GM23338 (cell line): ENCODE measurements at regions not wholly inside any gene's neighbourhood (a gene's known extent, or its start where the extent isn't known, plus 50 kb on each side); places are given as distances from the start of the nearest gene placed in this dataset.

ENCODE experiments used
- CREB1 ChIP-seq: fragments of 250-450 bp; sonication (Bioruptor Pico); IDR thresholded peaks from 2 replicates; pipeline ENCODE4 v1.5.0; 2020; ENCODE audit warnings: low read depth, mild to moderate bottlenecking, moderate library complexity
- EZH2 ChIP-seq: fragments of 200-600 bp; sonication (generic); IDR thresholded peaks from one replicate; pipeline ENCODE4 v1.8.0; 2017; ENCODE audit warnings: antibody characterized with exemption, mild to moderate bottlenecking, low read depth; ENCODE audit not compliant: unreplicated experiment
- EZH2phosphoT487 ChIP-seq: fragments of 200-600 bp; sonication (generic); IDR thresholded peaks from one replicate; pipeline ENCODE4 v1.8.1; 2018; ENCODE audit warnings: antibody characterized with exemption; ENCODE audit not compliant: unreplicated experiment
- JUNB ChIP-seq: IDR thresholded peaks from one replicate; pipeline ENCODE4 v1.6.1; 2016; ENCODE audit warnings: antibody characterized with exemption; ENCODE audit not compliant: unreplicated experiment
- NANOG ChIP-seq: IDR thresholded peaks from 2 replicates; pipeline ENCODE4 v1.6.1; 2016; ENCODE audit warnings: antibody characterized with exemption, borderline replicate concordance
- POLR2AphosphoS5 ChIP-seq: IDR thresholded peaks from 2 replicates; pipeline ENCODE4 v1.6.1; 2016; ENCODE audit warnings: antibody characterized with exemption, low read depth
- STAT1 ChIP-seq: IDR thresholded peaks from one replicate; pipeline ENCODE4 v1.6.1; 2016; ENCODE audit warnings: antibody characterized with exemption; ENCODE audit not compliant: unreplicated experiment
- ZNF114 ChIP-seq: fragments of 250-450 bp; sonication (Bioruptor Pico); IDR thresholded peaks from 2 replicates; pipeline ENCODE4 v1.5.0; 2020; ENCODE audit warnings: mild to moderate bottlenecking, moderate library complexity
- TF ChIP-seq, protein P1 (sequence below), 2 experiments: fragments of 200-600 bp in 1 of 2; sonication (generic) in 1 of 2; conservative IDR thresholded peaks; 2 replicates each; pipeline versions ENCODE4 v1.5.1 to v1.6.1; 2016 to 2017; ENCODE audit warnings: antibody characterized with exemption in 2 of 2, low read depth in 2 of 2, mild to moderate bottlenecking in 2 of 2, moderate library complexity in 1 of 2
- TF ChIP-seq, protein P2 (sequence below): IDR thresholded peaks from one replicate; pipeline ENCODE4 v1.6.1; 2018; ENCODE audit warnings: antibody characterized with exemption; ENCODE audit not compliant: unreplicated experiment
- TF ChIP-seq, protein P3 (sequence below): fragments of 250-450 bp; sonication (Bioruptor Pico); IDR thresholded peaks from 2 replicates; pipeline ENCODE4 v1.5.0; 2020; ENCODE audit warnings: mild to moderate bottlenecking, moderate library complexity

DNA sequence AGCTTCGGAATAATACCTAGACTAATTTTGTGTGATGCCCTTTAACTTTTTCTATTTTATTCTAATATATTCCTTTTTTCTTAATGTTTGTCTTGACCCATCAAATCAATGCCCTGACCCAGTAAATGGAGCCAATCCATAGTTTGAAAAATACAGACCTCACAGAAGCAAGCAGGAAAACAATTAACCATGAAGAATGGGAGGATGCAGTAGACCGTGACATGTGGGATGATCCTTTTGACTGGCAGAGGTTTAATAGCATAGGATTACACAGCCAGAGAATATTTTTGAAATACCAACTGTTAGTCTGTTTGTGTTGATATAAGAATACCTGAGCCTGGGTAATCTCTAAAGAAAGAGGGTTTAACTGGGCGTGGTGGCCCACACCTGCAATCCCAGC lies 142.6 kb upstream of the NEBL start:
- no peak for TF ChIP-seq POLR2AphosphoS5
- TF ChIP-seq, protein P1, sequence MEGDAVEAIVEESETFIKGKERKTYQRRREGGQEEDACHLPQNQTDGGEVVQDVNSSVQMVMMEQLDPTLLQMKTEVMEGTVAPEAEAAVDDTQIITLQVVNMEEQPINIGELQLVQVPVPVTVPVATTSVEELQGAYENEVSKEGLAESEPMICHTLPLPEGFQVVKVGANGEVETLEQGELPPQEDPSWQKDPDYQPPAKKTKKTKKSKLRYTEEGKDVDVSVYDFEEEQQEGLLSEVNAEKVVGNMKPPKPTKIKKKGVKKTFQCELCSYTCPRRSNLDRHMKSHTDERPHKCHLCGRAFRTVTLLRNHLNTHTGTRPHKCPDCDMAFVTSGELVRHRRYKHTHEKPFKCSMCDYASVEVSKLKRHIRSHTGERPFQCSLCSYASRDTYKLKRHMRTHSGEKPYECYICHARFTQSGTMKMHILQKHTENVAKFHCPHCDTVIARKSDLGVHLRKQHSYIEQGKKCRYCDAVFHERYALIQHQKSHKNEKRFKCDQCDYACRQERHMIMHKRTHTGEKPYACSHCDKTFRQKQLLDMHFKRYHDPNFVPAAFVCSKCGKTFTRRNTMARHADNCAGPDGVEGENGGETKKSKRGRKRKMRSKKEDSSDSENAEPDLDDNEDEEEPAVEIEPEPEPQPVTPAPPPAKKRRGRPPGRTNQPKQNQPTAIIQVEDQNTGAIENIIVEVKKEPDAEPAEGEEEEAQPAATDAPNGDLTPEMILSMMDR (conservative IDR thresholded peaks at IDR 0.05; ENCODE audit: low read depth in 2 of 2), result no peak
- TF ChIP-seq, protein P2, sequence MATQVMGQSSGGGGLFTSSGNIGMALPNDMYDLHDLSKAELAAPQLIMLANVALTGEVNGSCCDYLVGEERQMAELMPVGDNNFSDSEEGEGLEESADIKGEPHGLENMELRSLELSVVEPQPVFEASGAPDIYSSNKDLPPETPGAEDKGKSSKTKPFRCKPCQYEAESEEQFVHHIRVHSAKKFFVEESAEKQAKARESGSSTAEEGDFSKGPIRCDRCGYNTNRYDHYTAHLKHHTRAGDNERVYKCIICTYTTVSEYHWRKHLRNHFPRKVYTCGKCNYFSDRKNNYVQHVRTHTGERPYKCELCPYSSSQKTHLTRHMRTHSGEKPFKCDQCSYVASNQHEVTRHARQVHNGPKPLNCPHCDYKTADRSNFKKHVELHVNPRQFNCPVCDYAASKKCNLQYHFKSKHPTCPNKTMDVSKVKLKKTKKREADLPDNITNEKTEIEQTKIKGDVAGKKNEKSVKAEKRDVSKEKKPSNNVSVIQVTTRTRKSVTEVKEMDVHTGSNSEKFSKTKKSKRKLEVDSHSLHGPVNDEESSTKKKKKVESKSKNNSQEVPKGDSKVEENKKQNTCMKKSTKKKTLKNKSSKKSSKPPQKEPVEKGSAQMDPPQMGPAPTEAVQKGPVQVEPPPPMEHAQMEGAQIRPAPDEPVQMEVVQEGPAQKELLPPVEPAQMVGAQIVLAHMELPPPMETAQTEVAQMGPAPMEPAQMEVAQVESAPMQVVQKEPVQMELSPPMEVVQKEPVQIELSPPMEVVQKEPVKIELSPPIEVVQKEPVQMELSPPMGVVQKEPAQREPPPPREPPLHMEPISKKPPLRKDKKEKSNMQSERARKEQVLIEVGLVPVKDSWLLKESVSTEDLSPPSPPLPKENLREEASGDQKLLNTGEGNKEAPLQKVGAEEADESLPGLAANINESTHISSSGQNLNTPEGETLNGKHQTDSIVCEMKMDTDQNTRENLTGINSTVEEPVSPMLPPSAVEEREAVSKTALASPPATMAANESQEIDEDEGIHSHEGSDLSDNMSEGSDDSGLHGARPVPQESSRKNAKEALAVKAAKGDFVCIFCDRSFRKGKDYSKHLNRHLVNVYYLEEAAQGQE, result no peak
- TF ChIP-seq ZNF114, result no peak
- no peak for TF ChIP-seq EZH2
- no peak for TF ChIP-seq CREB1 (CRISPR knock-in tag)
- no peak for TF ChIP-seq NANOG
- TF ChIP-seq EZH2phosphoT487, result no peak
- TF ChIP-seq STAT1, result no peak
- TF ChIP-seq, protein P3, sequence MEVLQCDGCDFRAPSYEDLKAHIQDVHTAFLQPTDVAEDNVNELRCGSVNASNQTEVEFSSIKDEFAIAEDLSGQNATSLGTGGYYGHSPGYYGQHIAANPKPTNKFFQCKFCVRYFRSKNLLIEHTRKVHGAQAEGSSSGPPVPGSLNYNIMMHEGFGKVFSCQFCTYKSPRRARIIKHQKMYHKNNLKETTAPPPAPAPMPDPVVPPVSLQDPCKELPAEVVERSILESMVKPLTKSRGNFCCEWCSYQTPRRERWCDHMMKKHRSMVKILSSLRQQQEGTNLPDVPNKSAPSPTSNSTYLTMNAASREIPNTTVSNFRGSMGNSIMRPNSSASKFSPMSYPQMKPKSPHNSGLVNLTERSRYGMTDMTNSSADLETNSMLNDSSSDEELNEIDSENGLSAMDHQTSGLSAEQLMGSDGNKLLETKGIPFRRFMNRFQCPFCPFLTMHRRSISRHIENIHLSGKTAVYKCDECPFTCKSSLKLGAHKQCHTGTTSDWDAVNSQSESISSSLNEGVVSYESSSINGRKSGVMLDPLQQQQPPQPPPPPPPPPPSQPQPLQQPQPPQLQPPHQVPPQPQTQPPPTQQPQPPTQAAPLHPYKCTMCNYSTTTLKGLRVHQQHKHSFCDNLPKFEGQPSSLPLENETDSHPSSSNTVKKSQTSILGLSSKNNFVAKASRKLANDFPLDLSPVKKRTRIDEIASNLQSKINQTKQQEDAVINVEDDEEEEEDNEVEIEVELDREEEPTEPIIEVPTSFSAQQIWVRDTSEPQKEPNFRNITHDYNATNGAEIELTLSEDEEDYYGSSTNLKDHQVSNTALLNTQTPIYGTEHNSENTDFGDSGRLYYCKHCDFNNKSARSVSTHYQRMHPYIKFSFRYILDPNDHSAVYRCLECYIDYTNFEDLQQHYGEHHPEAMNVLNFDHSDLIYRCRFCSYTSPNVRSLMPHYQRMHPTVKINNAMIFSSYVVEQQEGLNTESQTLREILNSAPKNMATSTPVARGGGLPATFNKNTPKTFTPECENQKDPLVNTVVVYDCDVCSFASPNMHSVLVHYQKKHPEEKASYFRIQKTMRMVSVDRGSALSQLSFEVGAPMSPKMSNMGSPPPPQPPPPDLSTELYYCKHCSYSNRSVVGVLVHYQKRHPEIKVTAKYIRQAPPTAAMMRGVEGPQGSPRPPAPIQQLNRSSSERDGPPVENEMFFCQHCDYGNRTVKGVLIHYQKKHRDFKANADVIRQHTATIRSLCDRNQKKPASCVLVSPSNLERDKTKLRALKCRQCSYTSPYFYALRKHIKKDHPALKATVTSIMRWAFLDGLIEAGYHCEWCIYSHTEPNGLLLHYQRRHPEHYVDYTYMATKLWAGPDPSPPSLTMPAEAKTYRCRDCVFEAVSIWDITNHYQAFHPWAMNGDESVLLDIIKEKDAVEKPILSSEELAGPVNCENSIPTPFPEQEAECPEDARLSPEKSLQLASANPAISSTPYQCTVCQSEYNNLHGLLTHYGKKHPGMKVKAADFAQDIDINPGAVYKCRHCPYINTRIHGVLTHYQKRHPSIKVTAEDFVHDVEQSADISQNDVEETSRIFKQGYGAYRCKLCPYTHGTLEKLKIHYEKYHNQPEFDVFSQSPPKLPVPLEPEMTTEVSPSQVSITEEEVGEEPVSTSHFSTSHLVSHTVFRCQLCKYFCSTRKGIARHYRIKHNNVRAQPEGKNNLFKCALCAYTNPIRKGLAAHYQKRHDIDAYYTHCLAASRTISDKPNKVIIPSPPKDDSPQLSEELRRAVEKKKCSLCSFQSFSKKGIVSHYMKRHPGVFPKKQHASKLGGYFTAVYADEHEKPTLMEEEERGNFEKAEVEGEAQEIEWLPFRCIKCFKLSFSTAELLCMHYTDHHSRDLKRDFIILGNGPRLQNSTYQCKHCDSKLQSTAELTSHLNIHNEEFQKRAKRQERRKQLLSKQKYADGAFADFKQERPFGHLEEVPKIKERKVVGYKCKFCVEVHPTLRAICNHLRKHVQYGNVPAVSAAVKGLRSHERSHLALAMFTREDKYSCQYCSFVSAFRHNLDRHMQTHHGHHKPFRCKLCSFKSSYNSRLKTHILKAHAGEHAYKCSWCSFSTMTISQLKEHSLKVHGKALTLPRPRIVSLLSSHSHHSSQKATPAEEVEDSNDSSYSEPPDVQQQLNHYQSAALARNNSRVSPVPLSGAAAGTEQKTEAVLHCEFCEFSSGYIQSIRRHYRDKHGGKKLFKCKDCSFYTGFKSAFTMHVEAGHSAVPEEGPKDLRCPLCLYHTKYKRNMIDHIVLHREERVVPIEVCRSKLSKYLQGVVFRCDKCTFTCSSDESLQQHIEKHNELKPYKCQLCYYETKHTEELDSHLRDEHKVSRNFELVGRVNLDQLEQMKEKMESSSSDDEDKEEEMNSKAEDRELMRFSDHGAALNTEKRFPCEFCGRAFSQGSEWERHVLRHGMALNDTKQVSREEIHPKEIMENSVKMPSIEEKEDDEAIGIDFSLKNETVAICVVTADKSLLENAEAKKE, result no peak
- no peak for TF ChIP-seq JUNB
